H1 (cell line): ENCODE measurements at regions not wholly inside any gene's neighbourhood (a gene's known extent, or its start where the extent isn't known, plus 50 kb on each side); places are given as distances from the start of the nearest gene placed in this dataset.

ENCODE experiments used
- CHD1 ChIP-seq: IDR thresholded peaks from 2 replicates; pipeline ENCODE4 v1.6.1; 2012; ENCODE audit warnings: low read depth, low read length, improper control_type of control experiment
- CTBP2 ChIP-seq: IDR thresholded peaks from 2 replicates; pipeline ENCODE4 v1.7.0; 2011; ENCODE audit warnings: borderline replicate concordance, mild to moderate bottlenecking, moderate library complexity, mixed read lengths, low read length; ENCODE audit not compliant: insufficient read depth, insufficient read length
- HDAC2 ChIP-seq, 2 experiments: fragments of 300-600 bp in 1 of 2; sonication (generic) in 1 of 2; IDR thresholded peaks; 2 replicates each; pipeline ENCODE4 v1.6.1; 2011 to 2012; ENCODE audit warnings: low read depth in 2 of 2, low read length in 2 of 2, mild to moderate bottlenecking in 2 of 2, moderate library complexity in 2 of 2, borderline replicate concordance in 1 of 2, inconsistent platforms in 1 of 2
- KDM4A ChIP-seq: IDR thresholded peaks from one replicate; pipeline ENCODE4 v1.7.1; 2012; ENCODE audit warnings: low read depth, mild to moderate bottlenecking, moderate library complexity, low read length, inconsistent platforms; ENCODE audit not compliant: severe bottlenecking
- TF ChIP-seq, protein P1 (sequence below): fragments of 300-600 bp; sonication (generic); IDR thresholded peaks from 2 replicates; pipeline ENCODE4 v1.7.1; 2012; ENCODE audit warnings: low read length, moderate library complexity, mild to moderate bottlenecking, inconsistent platforms; ENCODE audit not compliant: insufficient replicate concordance
- TF ChIP-seq, protein P2 (sequence below): IDR thresholded peaks from 2 replicates; pipeline ENCODE4 v1.6.1; 2012; ENCODE audit warnings: inconsistent platforms
- TF ChIP-seq, protein P3 (sequence below), 3 experiments: IDR thresholded peaks; 1 replicate in 2 of 3; 2 replicates in 1 of 3; pipeline versions ENCODE4 v1.5.1 to v1.6.1; 2011; ENCODE audit warnings: low read length in 3 of 3, mild to moderate bottlenecking in 3 of 3, inconsistent platforms in 2 of 3, low read depth in 1 of 3, moderate library complexity in 1 of 3; ENCODE audit not compliant: insufficient read depth in 1 of 3; ENCODE audit errors: control extremely low read depth in 1 of 3

DNA sequence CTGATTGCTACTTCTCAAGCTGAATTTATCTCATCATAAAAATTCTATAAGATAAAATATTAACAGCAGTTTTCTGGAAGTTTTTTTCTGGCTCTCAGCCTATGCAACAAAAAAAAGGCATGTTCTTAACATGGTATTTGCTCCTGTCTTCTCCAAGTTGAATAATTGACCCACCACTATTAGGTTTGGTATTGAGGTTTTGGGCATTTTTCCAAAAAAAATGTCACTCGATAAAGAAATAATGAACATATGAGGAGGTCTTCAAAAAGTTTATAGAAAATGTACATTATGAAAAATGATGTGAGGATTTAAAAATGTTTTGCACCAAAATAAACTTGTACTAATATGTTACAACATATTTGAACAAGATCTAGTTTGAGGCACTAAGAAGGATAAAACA lies 808.6 kb upstream of the RAG2 start (continued):
- TF ChIP-seq, protein P1, sequence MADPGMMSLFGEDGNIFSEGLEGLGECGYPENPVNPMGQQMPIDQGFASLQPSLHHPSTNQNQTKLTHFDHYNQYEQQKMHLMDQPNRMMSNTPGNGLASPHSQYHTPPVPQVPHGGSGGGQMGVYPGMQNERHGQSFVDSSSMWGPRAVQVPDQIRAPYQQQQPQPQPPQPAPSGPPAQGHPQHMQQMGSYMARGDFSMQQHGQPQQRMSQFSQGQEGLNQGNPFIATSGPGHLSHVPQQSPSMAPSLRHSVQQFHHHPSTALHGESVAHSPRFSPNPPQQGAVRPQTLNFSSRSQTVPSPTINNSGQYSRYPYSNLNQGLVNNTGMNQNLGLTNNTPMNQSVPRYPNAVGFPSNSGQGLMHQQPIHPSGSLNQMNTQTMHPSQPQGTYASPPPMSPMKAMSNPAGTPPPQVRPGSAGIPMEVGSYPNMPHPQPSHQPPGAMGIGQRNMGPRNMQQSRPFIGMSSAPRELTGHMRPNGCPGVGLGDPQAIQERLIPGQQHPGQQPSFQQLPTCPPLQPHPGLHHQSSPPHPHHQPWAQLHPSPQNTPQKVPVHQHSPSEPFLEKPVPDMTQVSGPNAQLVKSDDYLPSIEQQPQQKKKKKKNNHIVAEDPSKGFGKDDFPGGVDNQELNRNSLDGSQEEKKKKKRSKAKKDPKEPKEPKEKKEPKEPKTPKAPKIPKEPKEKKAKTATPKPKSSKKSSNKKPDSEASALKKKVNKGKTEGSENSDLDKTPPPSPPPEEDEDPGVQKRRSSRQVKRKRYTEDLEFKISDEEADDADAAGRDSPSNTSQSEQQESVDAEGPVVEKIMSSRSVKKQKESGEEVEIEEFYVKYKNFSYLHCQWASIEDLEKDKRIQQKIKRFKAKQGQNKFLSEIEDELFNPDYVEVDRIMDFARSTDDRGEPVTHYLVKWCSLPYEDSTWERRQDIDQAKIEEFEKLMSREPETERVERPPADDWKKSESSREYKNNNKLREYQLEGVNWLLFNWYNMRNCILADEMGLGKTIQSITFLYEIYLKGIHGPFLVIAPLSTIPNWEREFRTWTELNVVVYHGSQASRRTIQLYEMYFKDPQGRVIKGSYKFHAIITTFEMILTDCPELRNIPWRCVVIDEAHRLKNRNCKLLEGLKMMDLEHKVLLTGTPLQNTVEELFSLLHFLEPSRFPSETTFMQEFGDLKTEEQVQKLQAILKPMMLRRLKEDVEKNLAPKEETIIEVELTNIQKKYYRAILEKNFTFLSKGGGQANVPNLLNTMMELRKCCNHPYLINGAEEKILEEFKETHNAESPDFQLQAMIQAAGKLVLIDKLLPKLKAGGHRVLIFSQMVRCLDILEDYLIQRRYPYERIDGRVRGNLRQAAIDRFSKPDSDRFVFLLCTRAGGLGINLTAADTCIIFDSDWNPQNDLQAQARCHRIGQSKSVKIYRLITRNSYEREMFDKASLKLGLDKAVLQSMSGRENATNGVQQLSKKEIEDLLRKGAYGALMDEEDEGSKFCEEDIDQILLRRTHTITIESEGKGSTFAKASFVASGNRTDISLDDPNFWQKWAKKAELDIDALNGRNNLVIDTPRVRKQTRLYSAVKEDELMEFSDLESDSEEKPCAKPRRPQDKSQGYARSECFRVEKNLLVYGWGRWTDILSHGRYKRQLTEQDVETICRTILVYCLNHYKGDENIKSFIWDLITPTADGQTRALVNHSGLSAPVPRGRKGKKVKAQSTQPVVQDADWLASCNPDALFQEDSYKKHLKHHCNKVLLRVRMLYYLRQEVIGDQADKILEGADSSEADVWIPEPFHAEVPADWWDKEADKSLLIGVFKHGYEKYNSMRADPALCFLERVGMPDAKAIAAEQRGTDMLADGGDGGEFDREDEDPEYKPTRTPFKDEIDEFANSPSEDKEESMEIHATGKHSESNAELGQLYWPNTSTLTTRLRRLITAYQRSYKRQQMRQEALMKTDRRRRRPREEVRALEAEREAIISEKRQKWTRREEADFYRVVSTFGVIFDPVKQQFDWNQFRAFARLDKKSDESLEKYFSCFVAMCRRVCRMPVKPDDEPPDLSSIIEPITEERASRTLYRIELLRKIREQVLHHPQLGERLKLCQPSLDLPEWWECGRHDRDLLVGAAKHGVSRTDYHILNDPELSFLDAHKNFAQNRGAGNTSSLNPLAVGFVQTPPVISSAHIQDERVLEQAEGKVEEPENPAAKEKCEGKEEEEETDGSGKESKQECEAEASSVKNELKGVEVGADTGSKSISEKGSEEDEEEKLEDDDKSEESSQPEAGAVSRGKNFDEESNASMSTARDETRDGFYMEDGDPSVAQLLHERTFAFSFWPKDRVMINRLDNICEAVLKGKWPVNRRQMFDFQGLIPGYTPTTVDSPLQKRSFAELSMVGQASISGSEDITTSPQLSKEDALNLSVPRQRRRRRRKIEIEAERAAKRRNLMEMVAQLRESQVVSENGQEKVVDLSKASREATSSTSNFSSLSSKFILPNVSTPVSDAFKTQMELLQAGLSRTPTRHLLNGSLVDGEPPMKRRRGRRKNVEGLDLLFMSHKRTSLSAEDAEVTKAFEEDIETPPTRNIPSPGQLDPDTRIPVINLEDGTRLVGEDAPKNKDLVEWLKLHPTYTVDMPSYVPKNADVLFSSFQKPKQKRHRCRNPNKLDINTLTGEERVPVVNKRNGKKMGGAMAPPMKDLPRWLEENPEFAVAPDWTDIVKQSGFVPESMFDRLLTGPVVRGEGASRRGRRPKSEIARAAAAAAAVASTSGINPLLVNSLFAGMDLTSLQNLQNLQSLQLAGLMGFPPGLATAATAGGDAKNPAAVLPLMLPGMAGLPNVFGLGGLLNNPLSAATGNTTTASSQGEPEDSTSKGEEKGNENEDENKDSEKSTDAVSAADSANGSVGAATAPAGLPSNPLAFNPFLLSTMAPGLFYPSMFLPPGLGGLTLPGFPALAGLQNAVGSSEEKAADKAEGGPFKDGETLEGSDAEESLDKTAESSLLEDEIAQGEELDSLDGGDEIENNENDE: no peak
- no peak for TF ChIP-seq KDM4A
- TF ChIP-seq, protein P2, sequence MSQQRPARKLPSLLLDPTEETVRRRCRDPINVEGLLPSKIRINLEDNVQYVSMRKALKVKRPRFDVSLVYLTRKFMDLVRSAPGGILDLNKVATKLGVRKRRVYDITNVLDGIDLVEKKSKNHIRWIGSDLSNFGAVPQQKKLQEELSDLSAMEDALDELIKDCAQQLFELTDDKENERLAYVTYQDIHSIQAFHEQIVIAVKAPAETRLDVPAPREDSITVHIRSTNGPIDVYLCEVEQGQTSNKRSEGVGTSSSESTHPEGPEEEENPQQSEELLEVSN: no peak
- TF ChIP-seq, protein P3, sequence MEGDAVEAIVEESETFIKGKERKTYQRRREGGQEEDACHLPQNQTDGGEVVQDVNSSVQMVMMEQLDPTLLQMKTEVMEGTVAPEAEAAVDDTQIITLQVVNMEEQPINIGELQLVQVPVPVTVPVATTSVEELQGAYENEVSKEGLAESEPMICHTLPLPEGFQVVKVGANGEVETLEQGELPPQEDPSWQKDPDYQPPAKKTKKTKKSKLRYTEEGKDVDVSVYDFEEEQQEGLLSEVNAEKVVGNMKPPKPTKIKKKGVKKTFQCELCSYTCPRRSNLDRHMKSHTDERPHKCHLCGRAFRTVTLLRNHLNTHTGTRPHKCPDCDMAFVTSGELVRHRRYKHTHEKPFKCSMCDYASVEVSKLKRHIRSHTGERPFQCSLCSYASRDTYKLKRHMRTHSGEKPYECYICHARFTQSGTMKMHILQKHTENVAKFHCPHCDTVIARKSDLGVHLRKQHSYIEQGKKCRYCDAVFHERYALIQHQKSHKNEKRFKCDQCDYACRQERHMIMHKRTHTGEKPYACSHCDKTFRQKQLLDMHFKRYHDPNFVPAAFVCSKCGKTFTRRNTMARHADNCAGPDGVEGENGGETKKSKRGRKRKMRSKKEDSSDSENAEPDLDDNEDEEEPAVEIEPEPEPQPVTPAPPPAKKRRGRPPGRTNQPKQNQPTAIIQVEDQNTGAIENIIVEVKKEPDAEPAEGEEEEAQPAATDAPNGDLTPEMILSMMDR (IDR thresholded peaks at IDR 0.05; ENCODE audit: control extremely low read depth in 1 of 3, insufficient read depth in 1 of 3, low read depth in 1 of 3, low read length in 3 of 3): no peak
- TF ChIP-seq HDAC2 (IDR thresholded peaks at IDR 0.05; ENCODE audit: borderline replicate concordance in 1 of 2, low read depth in 2 of 2, low read length in 2 of 2): no peak
- no peak for TF ChIP-seq CTBP2
- TF ChIP-seq CHD1: no peak
